ENCODE measurements at regions not wholly inside any gene's neighbourhood (a gene's known extent, or its start where the extent isn't known, plus 50 kb on each side); places are given as distances from the start of the nearest gene placed in this dataset.

GRCh38 chr17:79160980-79161636 is 86.5 kb downstream of the ENGASE start:
- Histone ChIP-seq H3K27me3 (peaks cover 0 to 93% of the 10 kb centered on the region in 2 donors), H3K36me3 (no peaks in the 10 kb centered on the region), H3K9me3 (no peaks in the 10 kb centered on the region), H3K4me1 (no peaks in the 10 kb centered on the region), H3K4me3 (no peak overlapping the region), H3K27ac (no peak overlapping the region)
- no peak for DNase-seq
- TF ChIP-seq, protein P1, sequence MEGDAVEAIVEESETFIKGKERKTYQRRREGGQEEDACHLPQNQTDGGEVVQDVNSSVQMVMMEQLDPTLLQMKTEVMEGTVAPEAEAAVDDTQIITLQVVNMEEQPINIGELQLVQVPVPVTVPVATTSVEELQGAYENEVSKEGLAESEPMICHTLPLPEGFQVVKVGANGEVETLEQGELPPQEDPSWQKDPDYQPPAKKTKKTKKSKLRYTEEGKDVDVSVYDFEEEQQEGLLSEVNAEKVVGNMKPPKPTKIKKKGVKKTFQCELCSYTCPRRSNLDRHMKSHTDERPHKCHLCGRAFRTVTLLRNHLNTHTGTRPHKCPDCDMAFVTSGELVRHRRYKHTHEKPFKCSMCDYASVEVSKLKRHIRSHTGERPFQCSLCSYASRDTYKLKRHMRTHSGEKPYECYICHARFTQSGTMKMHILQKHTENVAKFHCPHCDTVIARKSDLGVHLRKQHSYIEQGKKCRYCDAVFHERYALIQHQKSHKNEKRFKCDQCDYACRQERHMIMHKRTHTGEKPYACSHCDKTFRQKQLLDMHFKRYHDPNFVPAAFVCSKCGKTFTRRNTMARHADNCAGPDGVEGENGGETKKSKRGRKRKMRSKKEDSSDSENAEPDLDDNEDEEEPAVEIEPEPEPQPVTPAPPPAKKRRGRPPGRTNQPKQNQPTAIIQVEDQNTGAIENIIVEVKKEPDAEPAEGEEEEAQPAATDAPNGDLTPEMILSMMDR (IDR thresholded peaks at IDR 0.05), result no peak
- intact Hi-C loops (cut with DNase I; ENCODE audit: low total_unique reads), result no loop called here

DNA sequence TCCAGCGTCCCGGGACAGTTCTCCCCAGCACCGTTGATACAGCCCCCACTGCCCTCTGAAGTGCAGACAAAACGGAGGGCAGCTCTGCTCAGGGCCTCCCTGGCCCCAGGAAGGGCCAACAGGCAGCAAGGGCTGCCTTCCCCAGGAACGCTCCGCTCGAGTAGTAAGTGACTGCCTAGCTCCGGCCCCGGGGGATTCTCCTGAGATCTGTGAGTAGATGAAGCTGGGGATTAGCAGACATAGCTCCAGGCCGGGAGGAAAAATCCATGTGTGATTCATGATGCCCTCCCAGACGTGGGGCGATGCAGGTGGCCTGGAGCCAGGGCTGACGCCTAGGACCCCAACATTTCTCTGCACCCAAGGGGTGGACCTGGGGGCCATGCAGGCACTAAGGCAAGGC is 85.3 kb downstream of the ENGASE start:
- H3K36me3 ChIP-seq, result no peaks in the 10 kb centered on the region
- peaks cover 0 to 93% of the 10 kb centered on the region in 2 donors for H3K27me3 ChIP-seq
- no peak overlapping the region for H3K4me3 ChIP-seq
- DNase-seq, result no peak
- TF ChIP-seq, protein P1 (IDR thresholded peaks at IDR 0.05), result no peak
- H3K4me1 ChIP-seq, result no peaks in the 10 kb centered on the region
- no peak overlapping the region for H3K27ac ChIP-seq
- intact Hi-C loops (cut with DNase I; ENCODE audit: low total_unique reads), result no loop called here
- H3K9me3 ChIP-seq, result no peaks in the 10 kb centered on the region

DNA sequence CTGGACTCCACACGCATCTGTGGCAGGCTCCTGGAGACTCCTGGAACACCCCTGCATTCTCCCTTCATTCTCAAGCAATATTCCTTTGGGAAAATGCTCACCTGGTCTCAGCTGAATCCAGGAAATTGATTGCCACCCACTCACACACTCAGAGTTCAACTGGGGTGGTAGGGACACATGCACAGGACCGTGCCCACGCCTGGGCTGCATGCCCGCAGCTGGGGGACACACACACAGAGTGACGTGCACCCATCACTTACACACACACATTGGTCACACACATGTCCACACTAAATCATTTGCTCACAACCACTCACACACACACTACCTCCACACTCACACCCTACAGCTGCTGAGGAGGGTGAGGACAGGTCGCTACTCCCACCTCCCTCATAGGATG is 84.8 kb downstream of the ENGASE start:
- peaks cover 0 to 93% of the 10 kb centered on the region in 2 donors for H3K27me3 ChIP-seq
- no peak for DNase-seq
- no peaks in the 10 kb centered on the region for H3K4me1 ChIP-seq
- no peak overlapping the region for H3K27ac ChIP-seq
- TF ChIP-seq, protein P1 (IDR thresholded peaks at IDR 0.05), result no peak
- intact Hi-C loops (cut with DNase I; ENCODE audit: low total_unique reads), result no loop called here
- H3K9me3 ChIP-seq, result no peaks in the 10 kb centered on the region
- H3K36me3 ChIP-seq, result no peaks in the 10 kb centered on the region
- no peak overlapping the region for H3K4me3 ChIP-seq

- Histone ChIP-seq H3K4me3 (no peak overlapping the region), H3K9me3 (no peaks in the 10 kb centered on the region), H3K36me3 (no peaks in the 10 kb centered on the region), H3K4me1 (no peaks in the 10 kb centered on the region), H3K27ac (no peak overlapping the region), H3K27me3 (peaks cover 0 to 95% of the 10 kb centered on the region in 2 donors)
- no peak for DNase-seq
- intact Hi-C loops (cut with DNase I; ENCODE audit: low total_unique reads), result no loop called here
- TF ChIP-seq, protein P1 (IDR thresholded peaks at IDR 0.05), result no peak
Measured at GRCh38 chr17:79156463-79157095, 82.0 kb downstream of the ENGASE start.

- H3K27ac ChIP-seq, result no peak overlapping the region
- no peaks in the 10 kb centered on the region for H3K4me1 ChIP-seq
- no peaks in the 10 kb centered on the region for H3K36me3 ChIP-seq
- TF ChIP-seq, protein P1 (IDR thresholded peaks at IDR 0.05), result no peak
- H3K27me3 ChIP-seq, result peaks cover 0 to 93% of the 10 kb centered on the region in 2 donors
- intact Hi-C loops (cut with DNase I; ENCODE audit: low total_unique reads), result no loop called here
- no peak for DNase-seq
- no peak overlapping the region for H3K4me3 ChIP-seq
- H3K9me3 ChIP-seq, result no peaks in the 10 kb centered on the region
Measured at GRCh38 chr17:79155701-79156100, 81.1 kb downstream of the ENGASE start.
